HG02885 (cell line): ENCODE measurements at regions not wholly inside any gene's neighbourhood (a gene's known extent, or its start where the extent isn't known, plus 50 kb on each side); places are given as distances from the start of the nearest gene placed in this dataset.
"Not testable (repeated sequence)": the region's sequence is repeated elsewhere in the genome, so short reads cannot be mapped to it uniquely, and the experiment has no call there.

Source experiments
- ATAC-seq: cut with Tn5 transposase; IDR thresholded peaks from one replicate; pipeline ENCODE4 v1.9.1; 2021; ENCODE audit warnings: mild to moderate bottlenecking; ENCODE audit not compliant: unreplicated experiment, poor library complexity

- ATAC-seq = no peak
Measured at GRCh38 chr3:150357923-150358607, 50.0 kb upstream of the TSC22D2 start.

DNA sequence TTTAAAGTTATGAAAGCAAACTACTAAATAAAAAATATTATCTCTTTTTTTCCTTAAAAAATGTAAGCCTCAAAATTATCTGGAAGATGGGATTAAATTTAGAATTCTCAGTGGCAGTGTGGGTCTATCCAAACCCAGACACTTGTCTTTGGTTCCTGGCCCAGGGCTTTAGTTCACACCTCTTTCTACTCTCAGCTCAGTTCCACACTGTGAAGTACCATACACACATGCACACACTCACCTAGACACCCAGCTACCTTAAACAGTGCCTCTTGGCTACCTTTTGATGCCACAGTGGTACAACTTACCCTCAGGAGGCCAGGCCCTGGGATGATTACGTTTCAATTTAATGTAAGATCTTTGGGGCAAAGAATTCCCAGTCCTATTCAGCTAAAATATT lies 51.0 kb upstream of the TSC22D2 start:
- ATAC-seq = no peak

DNA sequence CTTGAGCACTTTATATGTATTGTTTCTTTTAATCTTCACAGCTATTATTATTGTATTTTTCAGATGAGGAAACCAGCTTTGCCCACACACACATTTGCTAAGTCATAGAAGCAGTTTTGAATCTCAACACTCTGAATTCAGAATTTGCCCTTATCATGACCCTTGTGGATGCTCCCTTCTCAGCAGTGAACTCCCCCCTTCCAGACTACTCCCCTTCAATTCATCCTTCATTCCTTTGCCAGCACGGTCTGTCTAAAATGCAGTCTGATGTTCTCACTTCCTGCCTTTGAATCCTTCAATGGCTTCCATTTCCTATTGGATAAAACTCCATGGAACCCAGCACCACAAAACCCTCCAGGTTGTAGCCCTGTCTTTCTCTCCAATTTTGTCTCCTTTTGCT lies 52.5 kb upstream of the TSC22D2 start:
- ATAC-seq = no peak

- no peak for ATAC-seq
Measured at GRCh38 chr3:150352931-150353330, 55.2 kb upstream of the TSC22D2 start.

DNA sequence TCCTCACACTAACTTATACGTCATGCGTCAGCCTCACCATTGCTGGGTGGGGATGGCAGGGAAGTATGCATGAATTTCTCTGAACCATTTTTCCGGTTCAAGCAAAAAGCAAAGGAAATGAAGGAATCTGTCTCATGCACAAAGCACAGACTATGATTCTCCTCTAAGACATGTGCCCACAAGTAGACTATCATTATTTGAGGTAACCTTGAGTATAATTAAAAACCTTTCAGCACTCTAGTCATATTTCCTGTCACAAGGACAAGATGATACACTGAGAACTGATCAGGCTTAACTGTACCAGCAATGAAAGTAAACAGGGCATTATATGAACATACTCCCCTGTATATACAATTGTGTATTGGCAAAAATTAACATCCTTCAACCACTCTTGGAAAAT lies 56.7 kb upstream of the TSC22D2 start:
- ATAC-seq = no peak

- ATAC-seq = no peak
Measured at GRCh38 chr3:150349314-150350097, 58.6 kb upstream of the TSC22D2 start.

- no peak for ATAC-seq
Measured at GRCh38 chr3:150348500-150348899, 59.6 kb upstream of the TSC22D2 start.

DNA sequence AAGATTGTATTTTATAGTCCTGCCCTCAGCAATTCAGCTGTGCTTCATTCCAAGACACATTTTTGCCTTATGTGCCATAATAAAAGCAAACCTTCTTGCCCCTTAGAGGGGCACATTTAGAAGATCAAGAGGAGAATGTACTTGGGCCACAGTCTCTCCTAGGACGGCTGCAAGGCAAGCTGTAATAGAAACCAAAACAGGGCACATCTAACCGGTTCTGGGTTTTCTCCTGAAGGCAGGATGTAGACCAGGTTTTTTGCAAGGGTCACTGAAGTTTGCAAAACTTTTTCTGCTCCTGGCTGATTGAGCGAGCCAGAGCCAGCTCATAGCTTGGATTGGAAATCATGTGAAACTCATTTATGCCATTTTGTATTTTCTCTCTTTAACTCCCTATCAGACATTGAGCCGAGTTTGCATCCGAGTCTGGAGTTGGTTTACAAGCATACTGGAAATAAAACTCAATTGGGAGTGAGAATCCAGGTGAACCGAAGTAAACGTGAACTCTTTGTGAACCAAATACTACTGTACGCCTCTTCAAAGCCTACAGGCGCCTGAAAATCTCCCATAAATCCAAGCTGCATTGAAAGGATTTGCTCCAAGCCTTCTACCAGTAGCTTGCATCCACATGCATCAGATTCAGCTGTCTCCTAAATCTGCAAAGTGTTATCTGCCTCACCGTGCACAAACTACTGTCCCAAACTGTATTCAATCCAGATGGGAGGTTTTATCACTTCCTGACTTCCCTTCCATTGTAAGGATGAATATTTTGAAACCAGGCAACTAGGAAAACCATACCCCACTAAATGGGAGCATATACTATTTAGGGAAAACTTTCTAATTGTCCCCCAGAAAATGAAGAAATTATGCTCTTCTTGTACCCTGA lies 60.9 kb upstream of the TSC22D2 start:
- no peak for ATAC-seq

GRCh38 chr3:150346266-150346665 lies 61.8 kb upstream of the TSC22D2 start:
- no peak for ATAC-seq

DNA sequence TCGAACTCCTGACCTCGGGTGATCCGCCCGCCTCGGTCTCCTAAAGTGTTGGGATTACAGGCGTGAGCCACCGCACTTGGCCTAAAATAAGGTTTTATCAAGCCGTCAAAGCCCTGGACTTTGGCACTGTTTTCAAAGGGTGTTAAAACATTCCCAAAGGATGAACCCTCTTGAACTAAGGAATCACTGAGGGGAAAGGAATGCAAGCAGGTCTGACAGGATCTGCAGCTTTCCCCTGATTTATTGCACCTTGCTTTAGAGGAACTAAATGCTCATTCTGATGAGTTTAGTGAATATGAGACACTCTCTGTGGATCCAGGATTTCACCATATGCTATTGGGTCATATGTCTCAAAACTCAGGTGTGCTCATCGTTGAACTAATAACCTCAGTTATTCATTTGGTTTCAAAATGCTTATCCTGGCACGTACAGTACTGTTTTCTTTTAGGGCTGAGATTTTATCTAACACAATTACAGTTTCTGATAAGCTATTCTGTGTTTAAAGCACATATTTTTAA lies 63.0 kb upstream of the TSC22D2 start:
- ATAC-seq = no peak

DNA sequence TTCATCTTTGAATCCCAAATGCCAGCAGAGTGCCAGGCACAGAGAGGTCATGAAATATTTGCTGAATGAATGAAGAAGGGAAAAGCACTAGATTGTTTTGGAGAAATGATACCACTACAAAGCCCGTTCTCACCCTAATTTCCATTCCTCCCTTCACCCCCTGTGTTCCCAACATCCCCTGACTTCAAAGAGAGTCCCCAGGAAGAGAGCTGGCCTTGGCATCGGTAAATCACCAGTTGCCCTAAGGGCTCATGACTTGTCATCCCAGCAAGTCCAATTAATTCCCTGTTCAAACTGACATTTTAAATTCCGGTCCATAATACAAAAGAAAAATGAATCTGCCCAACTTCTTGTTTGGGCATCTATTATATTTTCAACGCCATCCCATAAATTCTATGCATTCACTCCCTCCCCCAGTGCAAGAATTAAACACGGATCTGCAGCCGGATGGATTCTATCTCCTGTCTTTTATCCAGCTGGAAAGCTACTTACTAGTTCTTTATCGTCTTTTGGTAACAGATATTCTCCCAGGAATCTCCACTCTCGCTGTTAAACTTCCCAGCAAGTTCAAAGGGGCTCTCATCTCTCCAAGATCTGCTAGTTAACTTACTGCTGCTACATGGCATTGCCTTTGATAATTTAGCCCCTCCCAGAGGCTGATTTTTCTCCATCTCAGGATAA lies 63.9 kb upstream of the TSC22D2 start:
- no peak for ATAC-seq

- ATAC-seq = no peak
Measured at GRCh38 chr3:150342896-150343467, 65.1 kb upstream of the TSC22D2 start.

GRCh38 chr3:150341891-150342290 lies 66.2 kb upstream of the TSC22D2 start:
- ATAC-seq = no peak

GRCh38 chr3:150336363-150336762 lies 71.7 kb upstream of the TSC22D2 start:
- not testable (repeated sequence) for ATAC-seq

DNA sequence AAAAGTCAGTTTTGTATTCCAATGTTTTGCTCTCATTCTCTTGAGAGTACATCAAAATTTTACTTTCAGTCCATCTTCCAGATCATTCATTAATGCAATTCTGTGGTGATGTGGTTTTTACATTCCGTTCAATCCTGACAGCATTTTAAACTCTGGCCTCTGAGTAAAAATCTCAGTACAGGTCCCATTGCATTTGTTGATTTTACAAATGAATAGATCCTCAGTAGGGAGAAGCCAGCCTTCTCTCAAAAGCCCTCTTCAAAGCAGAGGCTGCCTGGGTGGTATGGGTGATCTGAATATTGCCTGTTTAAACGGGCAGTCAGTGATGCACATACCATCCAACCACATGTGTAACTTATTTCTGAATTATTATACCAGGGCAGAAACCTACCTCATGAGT lies 72.5 kb upstream of the TSC22D2 start:
- no peak for ATAC-seq

GRCh38 chr3:150334974-150335373 lies 73.1 kb upstream of the TSC22D2 start:
- no peak for ATAC-seq

DNA sequence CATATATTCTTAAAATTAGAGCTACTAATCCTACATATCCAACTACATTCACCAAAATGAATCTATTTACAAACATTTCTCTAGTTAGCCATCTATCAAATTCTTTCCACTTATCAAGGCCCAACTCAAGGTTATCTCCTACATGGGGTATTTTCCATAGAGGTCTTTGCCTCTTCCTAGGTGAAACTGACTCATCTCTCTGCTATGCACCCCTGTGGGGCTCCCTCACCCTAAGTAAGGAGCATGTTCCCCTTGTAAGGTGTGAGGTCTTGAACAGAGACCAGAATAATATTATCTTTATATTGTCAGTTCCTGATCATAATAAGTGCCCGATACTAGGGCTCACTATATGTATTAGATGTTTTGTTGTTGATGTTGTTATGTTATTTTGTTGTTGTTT lies 74.6 kb upstream of the TSC22D2 start:
- no peak for ATAC-seq

- no peak for ATAC-seq
Measured at GRCh38 chr3:150331978-150332568, 76.0 kb upstream of the TSC22D2 start.

DNA sequence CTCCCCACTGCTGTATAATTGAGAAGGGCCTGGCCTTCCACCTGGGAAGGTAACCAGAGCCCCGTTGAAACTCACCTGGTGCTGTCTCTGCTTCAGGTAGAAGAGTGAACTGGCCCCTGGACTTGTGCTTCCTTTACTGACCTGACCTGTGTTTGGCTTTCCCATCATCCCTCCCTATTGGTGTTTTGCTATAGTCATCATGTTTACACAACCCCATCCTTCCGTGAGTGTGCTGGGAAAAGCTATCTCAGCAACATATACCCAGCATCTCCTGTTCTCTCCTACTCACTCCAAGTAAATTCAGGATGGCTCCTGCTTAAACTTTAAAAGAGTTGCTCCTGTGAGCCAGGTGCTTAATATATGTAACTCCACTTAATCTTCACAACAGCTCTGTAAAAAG lies 77.2 kb upstream of the TSC22D2 start:
- ATAC-seq = no peak
